Pancreas (tissue), 10 donors: ENCODE measurements at regions not wholly inside any gene's neighbourhood (a gene's known extent, or its start where the extent isn't known, plus 50 kb on each side); places are given as distances from the start of the nearest gene placed in this dataset.

Source experiments
- ATAC-seq, 4 donors: fragments of 200-7000 bp; cut with Tn5 transposase; one replicate each; pipeline versions ENCODE4 v1.8.0 to v1.9.1; 2020; ENCODE audit warnings: mild to moderate bottlenecking in 4 of 4, moderate library complexity in 4 of 4
- DNase-seq, 6 donors: peaks; one replicate each; pipeline ENCODE4 v3.0.0-alpha.2; 2020
- FAIRE-seq: peaks from 2 replicates; lab custom pipeline; 2012; peaks lifted over from hg19 to GRCh38; lab: Jason Lieb, UNC
- H3K27ac ChIP-seq, 4 donors: fragments of 200-600 bp; sonication (generic); 1 replicate in 3 of 4; 2 replicates in 1 of 4; pipeline versions ENCODE4 v1.5.0 to v1.8.0; 2020
- H3K27me3 ChIP-seq, 4 donors: fragments of 200-600 bp; one replicate each; pipeline ENCODE4 v1.8.0; 2021
- H3K36me3 ChIP-seq, 3 donors: fragments of 200-600 bp; sonication (generic) in 1 of 3; one replicate each; pipeline versions ENCODE4 v1.5.0 to v1.8.0; 2020 to 2021
- H3K4me1 ChIP-seq, 3 donors: fragments of 200-600 bp; one replicate each; pipeline ENCODE4 v1.8.0; 2021
- H3K4me3 ChIP-seq, 4 donors: fragments of 200-600 bp; sonication (generic) in 2 of 4; one replicate each; pipeline versions ENCODE4 v1.5.0 to v1.8.0; 2020 to 2021
- H3K9me3 ChIP-seq, 4 donors: fragments of 200-600 bp; one replicate each; pipeline ENCODE4 v1.8.0; 2021
- CTCF ChIP-seq, 4 donors: fragments of 200-600 bp; sonication (generic) in 3 of 4; IDR thresholded peaks; one replicate each; pipeline versions ENCODE4 v1.5.0 to v1.8.0; 2021; ENCODE audit warnings: antibody characterized with exemption in 4 of 4
- WGBS, 2 donors: extraction: QIAGEN DNeasy Blood & Tissue Kit; methylation state at CpG; one replicate each; pipeline ENCODE4 v1.1.7; 2013; 5-methylcytosine and 5-hydroxymethylcytosine counted together
- intact Hi-C, 3 donors: fragments of 100-400 bp; cut with DNase I; formaldehyde crosslinking; loops; one replicate each; pipeline versions ENCODE4 v1.11.1 to v1.14.2; 2022
- donor health status: healthy with polysubstance abuse.
- donor health status: DM: no; HTN: no; CAD: no; lungs with moderate emphysema.
- donor health status: DM: no; HTN: no; CAD: no.
- donor health status: control.
- donor health status: control.
- donor health status: Bipolar disorder and iron deficiency.
- donor health status: DM: yes; HTN: yes; CAD: no.
- donor health status: DM: no; HTN: no; CAD: no.
- donor health status: DM: no; HTN: no; CAD: no.
- donor health status: DM: yes; HTN: yes; CAD: no.

- TF ChIP-seq CTCF (IDR thresholded peaks at IDR 0.05) = no peak
- Histone ChIP-seq H3K4me3 (no peak overlapping the region), H3K9me3 (no peaks in the 10 kb centered on the region), H3K27ac (no peak overlapping the region), H3K36me3 (no peaks in the 10 kb centered on the region), H3K4me1 (peaks cover 0 to 4% (median 0%) of the 10 kb centered on the region in 3 donors), H3K27me3 (no peaks in the 10 kb centered on the region)
- no peak for DNase-seq
- no peak for ATAC-seq
- FAIRE-seq = no peak
- WGBS, 2 donors = 93 to 98% methylated on average over 3 of the region's 3 CpGs
- intact Hi-C loops = no loop called here
Observed at GRCh38 chr2:67970542-67970941, 92.3 kb downstream of the C1D start.

GRCh38 chr2:67974559-67975430, 88.0 kb downstream of the C1D start:
- ATAC-seq (peak; percentile 58 to 92 (median 88)), FAIRE-seq (no peak), DNase-seq (peak in 4 of 6 donors; percentile 23 to 62 (median 41))
- peak overlapping the region in 3 of 4 donors; percentile 1 to 68 (median 51) for H3K27ac ChIP-seq
- no peaks in the 10 kb centered on the region for H3K36me3 ChIP-seq
- no peak for TF ChIP-seq CTCF (IDR thresholded peaks at IDR 0.05)
- H3K4me3 ChIP-seq = no peak overlapping the region
- no peaks in the 10 kb centered on the region for H3K9me3 ChIP-seq
- WGBS, 2 donors = 23 to 39% methylated on average over 7 of the region's 7 CpGs
- peaks cover 0 to 4% (median 0%) of the 10 kb centered on the region in 3 donors for H3K4me1 ChIP-seq
- no peaks in the 10 kb centered on the region for H3K27me3 ChIP-seq
- intact Hi-C loops = no loop called here

GRCh38 chr2:67977464-67977863, 85.3 kb downstream of the C1D start:
- peaks cover 0 to 4% (median 0%) of the 10 kb centered on the region in 4 donors for H3K9me3 ChIP-seq
- intact Hi-C loops = no loop called here
- no peak overlapping the region for H3K4me3 ChIP-seq
- no peak for ATAC-seq
- 71 to 74% methylated on average over 1 of the region's 1 CpG for WGBS, 2 donors
- no peaks in the 10 kb centered on the region for H3K36me3 ChIP-seq
- H3K27ac ChIP-seq = no peak overlapping the region
- TF ChIP-seq CTCF (IDR thresholded peaks at IDR 0.05) = no peak
- DNase-seq = no peak
- H3K4me1 ChIP-seq = peaks cover 0 to 4% (median 0%) of the 10 kb centered on the region in 3 donors
- no peaks in the 10 kb centered on the region for H3K27me3 ChIP-seq
- FAIRE-seq = no peak

- no peak overlapping the region for H3K27ac ChIP-seq
- no peak for ATAC-seq
- peaks cover 0 to 4% (median 0%) of the 10 kb centered on the region in 4 donors for H3K9me3 ChIP-seq
- no peaks in the 10 kb centered on the region for H3K36me3 ChIP-seq
- intact Hi-C loops = no loop called here
- no peak overlapping the region for H3K4me3 ChIP-seq
- no peak for DNase-seq
- TF ChIP-seq CTCF (IDR thresholded peaks at IDR 0.05) = no peak
- H3K4me1 ChIP-seq = no peaks in the 10 kb centered on the region
- H3K27me3 ChIP-seq = no peaks in the 10 kb centered on the region
- FAIRE-seq = no peak
Observed at GRCh38 chr2:67982956-67983355, 79.8 kb downstream of the C1D start.

GRCh38 chr2:67984600-67984999, 78.2 kb downstream of the C1D start:
- no peak for DNase-seq
- Histone ChIP-seq H3K9me3 (peaks cover 0 to 4% (median 0%) of the 10 kb centered on the region in 4 donors), H3K27me3 (no peaks in the 10 kb centered on the region), H3K4me1 (no peaks in the 10 kb centered on the region), H3K36me3 (no peaks in the 10 kb centered on the region), H3K27ac (no peak overlapping the region), H3K4me3 (no peak overlapping the region)
- WGBS, 2 donors = 62 to 74% methylated on average over 2 of the region's 2 CpGs
- ATAC-seq = no peak
- no peak for TF ChIP-seq CTCF (IDR thresholded peaks at IDR 0.05)
- intact Hi-C loops = no loop called here
- FAIRE-seq = no peak
